GM21825 (cell line): ENCODE measurements at regions not wholly inside any gene's neighbourhood (a gene's known extent, or its start where the extent isn't known, plus 50 kb on each side); places are given as distances from the start of the nearest gene placed in this dataset.

Source experiments
- ATAC-seq: cut with Tn5 transposase; IDR thresholded peaks from one replicate; pipeline ENCODE4 v1.9.1; 2021; ENCODE audit warnings: mild to moderate bottlenecking, moderate library complexity; ENCODE audit not compliant: unreplicated experiment

DNA sequence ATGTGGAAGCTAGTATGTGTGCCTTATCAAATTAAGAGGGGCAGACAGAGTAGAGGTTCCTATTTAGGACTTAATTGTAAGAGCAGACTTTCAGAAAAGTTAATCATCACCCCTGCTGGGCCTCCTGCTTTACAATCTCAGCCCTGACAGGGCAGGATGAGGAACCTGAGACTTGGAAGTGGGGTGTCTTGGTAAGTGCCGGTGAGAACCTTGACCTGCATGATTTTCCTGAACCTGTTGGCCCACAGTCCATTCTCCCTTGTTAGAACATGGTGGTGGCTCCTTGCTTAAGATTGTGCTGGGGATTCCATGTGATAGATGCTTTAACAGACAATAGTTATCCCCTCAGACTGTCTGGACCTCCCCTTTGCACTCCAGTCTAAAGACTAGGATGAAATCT, 141.7 kb upstream of the TMEM72 start:
- no peak for ATAC-seq

DNA sequence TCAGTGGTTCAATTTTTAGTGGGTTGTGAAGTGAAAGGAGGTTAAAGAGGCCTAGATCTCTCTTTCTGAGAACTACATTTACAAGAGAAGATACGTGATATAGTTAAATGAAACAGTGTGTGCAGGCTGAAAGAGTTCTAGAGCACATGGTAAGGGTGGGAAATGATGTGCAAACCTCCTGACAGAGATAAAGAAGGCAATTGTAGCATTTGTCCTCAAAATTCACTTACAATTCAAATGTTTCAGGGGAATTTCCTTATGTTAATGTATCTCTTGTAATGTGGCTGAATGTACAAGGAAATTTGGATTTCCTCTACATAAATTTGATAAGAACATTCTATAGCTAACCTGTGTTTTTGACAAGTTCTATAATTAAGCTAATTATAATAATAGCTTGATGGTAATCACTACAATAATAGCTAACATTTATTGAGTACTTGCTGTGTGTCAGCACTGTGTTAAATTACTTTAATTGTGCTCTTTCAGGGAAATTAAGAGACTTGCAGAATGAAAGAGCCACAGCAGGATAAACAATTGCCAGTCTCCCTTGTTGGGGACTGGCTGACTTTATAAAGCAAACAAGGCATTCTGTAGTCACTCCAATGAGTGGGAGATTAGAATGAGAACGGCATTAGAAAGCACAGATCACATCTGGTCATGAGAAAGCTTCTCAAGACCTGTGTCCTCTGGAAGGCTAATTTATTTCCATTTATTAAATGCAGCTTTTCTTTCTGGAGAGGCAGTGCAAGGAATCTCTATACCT, 139.7 kb upstream of the TMEM72 start:
- no peak for ATAC-seq

DNA sequence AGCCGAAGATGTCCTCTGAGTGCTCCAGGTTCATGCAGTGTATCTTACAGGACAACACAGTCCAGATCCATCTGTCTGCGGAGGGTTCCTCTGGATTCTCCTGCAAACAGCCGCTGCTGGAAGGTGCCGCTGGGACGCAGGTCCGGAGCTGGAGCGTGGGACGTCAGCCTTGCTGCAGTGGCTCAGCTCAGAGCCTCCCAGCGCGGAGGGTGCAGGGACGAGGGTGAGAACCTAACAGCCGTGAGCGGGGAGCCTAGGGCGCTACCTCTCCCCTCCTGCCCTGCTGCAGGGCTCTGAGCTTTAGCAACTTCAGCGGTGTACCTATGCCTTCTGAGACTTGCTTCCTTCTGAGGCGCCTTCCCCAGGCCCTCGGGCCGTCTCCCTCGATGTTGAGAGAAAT, 137.6 kb upstream of the TMEM72 start:
- no peak for ATAC-seq

DNA sequence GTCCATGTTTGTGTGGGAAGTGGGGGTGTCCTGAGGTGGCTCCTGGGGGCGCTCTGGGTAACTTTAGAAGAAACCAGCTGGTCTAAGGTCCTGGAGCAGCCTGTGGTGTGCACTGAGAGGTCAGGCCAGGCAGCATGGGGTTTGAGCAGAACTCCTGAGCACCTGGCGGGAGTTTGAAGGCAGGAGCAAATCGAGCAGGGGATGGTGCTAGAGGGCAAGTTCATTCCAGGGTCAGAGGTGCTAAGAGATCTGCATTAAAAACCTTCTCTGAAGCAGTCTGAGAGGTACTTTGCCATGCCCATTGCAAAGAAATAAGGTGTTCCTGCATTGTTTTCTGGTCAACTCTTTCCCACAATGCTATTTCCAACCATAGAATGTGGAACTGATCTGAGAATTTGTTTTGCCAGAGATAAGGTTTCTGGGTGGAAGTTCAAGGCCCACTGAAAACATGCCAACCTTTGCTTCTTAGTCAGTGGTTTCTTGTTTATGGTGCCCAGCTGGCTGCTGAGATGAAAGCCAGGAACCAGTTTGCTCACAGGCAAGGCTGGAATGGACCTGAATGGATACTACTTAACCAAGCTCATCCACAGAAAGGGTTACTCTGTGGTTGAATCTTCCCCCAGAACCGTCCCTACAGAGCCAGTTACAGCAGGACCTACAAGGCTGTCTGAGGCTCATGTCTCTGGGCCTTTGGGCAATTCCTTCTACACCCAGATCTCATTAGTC, 136.3 kb upstream of the TMEM72 start:
- no peak for ATAC-seq

DNA sequence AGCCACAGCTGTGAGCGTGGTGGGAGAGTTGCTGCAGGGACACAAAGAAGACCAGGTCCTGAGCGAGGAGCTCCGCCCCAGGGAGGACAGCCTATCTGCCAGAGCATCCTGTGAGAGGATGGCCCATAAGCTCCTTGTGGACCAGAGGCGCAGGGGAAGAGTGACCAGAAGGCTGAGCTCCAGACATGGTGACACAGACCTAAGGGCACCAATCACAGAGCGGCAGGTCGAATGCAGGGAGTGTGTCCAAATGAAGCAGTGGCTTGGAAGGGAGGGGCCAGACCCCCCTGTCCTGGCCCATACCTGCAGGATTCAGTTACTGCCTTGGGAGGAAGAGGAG, 135.8 kb upstream of the TMEM72 start:
- no peak for ATAC-seq

DNA sequence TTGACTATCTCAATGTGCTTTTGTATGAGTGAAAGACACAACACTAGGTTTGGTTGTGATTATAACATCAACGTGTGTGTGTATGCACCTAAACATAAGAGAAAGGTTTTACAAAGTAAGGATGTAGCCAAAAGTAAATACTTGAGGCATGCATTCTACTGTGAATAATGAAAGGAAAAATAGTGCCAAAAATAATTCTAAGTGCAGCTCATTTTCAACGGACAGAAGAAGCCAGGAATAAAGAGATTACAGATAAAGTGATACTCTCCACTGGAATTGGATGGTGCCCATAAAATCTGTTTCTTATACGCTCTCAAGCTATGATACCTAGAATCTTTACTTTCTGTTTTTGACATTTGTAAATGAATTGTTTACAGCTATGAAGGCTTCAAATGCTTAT, 135.0 kb upstream of the TMEM72 start:
- ATAC-seq = no peak

DNA sequence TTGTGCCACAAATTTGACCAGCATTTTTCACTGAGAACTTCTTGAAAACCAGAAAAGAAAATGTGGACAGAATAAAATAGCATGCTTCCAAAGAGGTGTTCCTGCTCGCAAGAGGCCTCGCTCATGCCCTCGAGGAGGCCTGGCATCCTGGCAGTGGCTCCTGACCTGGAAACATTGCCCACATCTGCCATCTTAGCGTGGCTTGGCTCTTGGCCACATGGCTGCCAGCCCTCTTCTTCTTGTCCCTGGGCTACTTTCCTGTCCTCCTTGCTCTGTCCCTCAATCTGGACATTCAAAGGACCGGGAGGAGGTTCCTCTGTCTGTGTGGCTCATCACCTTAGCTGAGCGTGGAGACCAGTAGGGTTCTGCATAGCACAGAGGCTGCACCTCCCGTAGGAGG, 131.6 kb upstream of the TMEM72 start:
- ATAC-seq = no peak

DNA sequence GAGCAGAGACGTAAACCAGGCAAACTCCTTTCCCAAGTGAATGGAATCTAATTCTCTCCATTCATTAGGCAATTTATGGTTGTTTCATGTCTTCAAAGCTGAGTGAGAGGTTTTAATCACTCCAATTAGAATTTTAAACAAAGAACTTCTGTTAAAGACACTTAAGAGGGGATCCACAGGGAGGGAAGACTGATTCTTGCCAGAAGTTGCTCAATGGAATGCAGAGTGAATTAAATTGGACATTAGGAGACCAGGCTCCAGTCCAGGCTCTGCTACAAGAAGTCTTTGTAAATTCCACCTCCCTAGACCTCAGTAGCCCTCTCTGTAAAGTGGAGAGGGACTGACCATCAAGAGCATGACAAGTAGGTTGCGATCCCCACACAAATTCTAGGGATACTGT, 130.7 kb upstream of the TMEM72 start:
- ATAC-seq = no peak

DNA sequence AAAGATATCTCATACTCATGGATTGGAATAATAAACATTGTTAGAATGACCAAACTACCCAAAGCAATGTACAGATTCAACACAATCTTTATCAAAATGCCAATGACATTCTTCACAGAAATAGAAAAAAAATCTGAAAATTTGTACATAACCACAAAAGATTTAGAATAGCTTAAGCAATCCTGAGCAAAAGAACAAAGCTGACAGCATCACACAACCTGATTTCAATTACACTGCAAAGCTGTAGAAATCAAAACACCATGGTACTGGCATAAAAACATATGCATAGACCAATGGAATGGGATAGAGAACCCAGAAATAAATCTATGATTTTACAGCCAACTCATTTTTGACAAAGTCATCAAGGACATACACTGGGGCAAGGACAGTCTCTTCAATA, 130.0 kb upstream of the TMEM72 start:
- ATAC-seq = no peak

DNA sequence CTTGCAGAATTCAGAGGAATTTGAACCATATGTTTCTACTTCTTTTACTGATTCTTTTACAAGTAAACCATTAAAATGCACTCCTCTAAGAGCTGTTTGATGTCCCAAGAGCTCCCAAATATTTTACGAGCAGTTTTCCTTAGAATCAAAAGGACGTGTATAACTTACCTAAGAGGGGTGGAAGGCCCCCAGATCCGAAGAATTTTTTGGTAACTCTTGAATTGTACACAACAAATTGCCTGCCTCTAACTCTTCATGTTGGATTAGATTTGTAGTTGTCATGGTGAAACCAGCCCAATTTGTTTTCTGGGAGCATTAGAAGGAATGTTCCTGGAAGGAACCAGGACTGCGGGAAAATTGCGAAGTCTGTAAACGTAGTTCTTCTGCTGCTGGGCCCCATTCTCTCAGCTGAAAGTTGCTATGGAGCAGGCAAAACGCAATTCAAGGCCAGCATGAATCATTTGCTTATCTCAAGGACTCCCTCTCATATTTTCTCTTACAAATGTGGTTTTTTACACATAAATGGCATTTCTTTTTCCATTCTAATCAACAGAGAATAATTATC, 124.8 kb upstream of the TMEM72 start:
- ATAC-seq = no peak

DNA sequence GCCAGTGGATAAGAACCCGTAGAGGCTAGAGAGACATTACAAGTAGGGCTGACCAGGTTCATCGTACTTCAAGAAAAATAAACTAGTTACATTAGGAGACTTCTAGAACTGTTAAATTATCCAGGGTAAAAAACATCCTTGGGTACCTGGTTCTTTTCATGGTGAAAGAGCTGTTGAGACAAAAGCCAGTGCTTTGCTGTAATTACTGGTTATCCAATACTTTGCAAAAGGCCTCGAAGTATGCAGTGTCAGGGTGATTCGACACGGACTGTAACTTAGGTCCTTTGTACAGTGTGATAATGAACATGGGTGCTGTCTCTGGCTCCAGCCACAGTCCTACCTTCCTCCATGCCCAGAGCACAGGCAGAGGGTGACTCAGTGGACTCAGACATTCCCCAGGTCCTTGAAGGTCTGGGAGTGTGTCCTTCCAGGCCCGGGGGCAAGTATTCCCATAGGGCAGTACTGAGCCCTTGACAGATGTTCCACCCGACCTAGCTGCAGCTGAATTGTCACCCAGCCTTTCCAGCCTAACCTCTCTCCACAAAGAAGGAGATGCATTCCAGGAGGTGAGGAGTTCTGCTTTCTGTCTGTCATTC, 123.6 kb upstream of the TMEM72 start:
- ATAC-seq = no peak

DNA sequence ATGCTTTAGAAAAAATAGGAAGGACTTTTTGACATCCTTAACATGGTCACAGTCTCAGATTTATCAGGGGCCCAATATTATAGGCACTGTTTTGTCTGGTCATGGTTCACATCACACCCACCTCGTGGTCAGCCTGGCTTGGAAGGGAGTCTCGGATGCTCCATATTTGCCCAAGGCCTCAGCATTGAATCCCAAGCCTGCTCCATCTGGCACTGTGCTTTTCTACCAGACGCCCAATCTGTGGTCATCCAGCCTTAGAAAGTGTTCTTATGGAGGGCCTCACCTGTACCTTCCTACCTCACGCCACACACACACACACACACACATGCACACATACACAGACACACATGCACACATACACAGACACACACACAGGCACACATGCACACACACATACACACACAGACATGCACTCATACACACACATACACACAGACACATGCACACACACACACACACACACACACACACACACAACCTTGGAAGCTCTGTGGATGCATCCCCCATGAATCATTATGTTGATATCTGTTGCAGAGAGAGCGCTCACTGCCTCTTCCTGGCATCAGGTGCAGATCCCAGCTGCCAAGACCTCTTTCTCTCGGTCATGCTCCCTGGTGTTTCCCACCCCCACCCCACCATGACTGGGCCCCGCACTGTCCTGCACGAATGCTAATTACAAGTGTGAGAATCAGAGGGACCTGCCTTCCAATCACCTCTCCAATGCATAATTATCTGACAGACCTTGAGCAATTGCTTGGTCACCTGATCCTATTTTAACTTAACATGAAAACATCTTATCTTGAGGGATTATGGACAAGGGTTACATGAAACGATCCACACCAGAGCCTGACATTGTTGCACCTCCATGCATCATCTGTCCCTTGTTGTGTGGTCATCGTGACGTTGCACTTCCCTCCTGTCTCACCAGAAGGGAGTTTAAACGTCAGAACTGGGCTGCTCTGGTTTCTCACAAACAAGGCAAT, 122.7 kb upstream of the TMEM72 start:
- no peak for ATAC-seq

DNA sequence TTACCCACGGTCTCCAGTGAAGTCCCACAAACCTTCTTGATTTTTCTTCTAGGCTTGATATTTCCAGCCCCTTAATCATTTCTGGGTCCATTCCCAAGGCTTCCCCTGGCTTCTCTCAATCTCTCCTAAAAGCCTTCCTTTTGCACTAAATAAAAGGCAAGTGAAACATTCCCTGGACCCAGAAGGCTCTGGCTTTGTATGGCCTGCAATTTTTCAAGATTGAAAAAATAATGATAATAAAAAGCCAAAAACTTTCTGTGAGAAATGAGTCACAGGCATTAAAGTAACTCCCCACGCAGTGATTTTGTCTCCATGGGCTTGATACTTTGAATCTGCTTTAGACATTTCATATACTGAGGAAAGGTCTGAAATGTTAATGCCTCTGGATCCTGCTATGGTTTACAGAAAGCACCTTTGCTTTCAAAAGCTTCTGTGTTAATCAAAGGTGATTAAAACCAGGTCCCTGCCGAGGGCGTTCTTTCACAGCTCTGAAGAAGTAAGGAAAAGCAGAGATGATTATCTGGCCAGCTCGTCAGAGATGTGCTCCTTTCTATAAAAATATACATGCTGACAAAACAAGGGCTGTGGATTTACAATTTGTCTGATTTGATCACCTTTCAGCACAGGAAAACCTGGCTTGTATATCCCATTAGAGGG, 118.9 kb upstream of the TMEM72 start:
- no peak for ATAC-seq

DNA sequence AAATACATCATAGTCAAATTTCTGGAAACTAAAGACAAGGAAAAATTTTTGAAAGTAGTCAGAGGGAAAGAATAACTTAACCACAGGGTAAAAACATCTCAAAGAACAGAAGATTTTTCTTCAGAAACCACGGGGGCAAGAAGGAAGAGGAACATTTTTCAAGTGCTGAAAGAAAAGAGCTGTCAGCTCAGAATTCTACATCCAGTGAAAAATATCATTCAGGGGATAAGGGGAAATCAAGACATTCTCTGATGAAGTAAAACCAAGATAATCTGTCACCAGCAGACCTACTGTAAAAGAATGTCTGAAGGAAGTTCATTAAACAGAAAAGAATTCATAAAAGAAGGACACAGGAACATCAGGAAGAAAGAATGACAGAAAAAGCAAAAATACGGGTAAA, 111.2 kb upstream of the TMEM72 start:
- no peak for ATAC-seq

DNA sequence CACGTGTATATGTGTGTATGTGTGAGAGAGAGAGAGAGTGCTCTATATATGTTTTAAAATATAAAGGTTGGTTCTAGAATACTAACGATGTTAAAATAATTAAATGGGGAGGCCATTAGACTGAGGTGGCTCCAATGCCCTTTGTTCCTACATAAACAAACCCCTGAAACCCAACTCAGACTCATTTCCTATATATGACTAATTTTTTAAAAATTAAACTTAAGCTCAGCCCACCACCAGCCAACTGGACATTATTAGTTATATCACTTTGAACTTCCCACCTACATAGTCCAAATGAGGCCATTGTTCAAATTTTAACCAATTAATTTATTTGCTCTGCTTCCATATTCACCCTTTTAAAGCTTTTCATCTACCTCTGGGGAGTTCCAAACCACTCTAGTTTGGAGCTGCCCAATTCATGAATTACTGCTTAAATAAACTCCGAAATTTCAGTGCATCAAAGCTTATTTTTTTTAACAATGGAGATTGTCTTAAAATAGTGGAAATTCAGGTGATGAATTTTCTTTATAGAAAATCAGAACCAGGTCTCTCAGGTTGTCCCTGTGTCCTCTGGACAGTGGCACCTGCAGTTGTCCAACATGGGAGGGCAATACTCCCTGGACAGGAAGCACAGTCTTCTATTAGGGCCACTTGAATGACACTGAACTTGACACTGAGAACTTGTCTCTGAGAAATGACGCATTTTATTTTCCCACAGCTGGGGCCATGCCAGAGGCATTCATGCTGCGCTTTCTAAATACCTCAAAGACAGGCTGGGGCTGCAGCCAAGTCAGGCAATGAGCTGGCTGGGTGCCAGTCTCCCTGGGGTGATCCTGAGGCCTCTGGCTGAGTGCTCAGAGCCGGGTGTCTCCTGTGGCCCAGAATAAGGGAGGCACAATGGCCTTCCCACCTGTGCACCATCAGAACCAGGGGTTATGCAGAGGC, 109.5 kb upstream of the TMEM72 start:
- ATAC-seq = no peak

DNA sequence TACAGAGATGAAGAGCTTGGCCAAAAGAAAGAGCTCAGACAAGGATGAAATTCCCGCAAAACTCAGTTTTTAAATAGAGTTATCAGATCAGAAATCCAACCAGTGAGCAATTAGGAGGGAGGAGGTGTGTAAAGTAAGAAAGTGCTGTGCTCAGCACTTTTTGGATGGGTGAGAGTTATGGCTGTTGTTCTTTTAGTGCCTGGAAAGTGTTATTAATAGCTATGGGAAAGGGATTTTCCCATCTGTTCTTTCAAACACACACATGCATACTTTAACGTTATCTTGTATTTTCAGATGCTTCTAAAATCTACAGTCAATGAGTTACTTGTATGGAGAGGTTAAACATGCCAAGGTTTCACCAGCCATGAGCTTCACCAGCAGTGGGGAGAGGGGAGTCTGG, 107.3 kb upstream of the TMEM72 start:
- no peak for ATAC-seq

DNA sequence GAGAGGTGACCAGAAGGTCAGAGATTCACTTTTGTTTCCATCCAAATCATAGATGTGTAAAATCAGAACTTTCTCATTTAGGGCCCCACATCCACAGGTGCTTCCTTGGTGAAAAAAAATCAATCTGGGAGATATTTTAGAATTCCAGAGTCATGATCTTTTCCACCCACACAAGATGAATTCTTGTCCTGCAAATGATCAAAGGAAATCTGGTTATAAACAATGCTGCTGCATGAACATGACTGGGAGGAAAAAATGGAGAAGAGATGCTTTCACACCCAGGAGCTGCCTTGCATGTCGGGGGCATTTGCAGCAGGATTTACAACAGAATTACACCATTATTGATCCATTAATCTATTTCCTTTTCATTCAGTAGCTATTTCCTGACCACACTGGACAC, 106.5 kb upstream of the TMEM72 start:
- no peak for ATAC-seq

DNA sequence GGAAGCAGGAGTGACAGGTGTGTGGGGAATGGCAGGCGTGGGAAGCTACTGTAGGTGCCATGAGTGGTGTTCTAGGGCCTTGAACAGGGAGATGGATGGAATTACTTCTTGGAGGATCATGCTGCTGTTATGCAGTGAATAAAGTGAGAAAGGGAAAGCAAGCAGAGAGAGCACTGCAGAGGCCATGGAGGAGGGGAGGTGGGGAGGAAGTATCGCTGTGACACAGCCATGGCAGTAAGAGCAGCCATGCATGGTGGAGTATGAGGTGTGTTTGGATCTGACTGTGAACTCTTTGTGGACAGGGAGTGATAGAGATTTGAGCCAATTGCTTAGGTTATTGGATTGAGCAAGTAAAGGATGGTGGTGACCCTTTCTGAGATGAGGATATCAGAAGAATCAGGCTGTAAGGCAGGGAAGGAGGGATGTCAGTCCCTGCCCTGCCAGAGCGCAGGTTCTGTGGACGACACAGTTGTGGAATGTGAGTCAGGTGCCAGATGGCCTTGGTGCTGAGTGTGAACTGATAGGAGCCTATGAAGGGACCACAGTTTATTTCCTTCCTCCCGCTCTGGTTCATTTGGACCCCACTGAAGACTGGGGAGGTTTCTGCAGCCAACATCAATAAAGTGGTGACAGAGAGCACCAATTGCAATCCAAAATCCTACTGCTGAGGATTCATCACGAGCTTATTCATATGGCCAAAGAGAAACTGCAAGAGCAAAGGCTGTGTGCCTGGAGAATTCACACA, 105.5 kb upstream of the TMEM72 start:
- no peak for ATAC-seq

DNA sequence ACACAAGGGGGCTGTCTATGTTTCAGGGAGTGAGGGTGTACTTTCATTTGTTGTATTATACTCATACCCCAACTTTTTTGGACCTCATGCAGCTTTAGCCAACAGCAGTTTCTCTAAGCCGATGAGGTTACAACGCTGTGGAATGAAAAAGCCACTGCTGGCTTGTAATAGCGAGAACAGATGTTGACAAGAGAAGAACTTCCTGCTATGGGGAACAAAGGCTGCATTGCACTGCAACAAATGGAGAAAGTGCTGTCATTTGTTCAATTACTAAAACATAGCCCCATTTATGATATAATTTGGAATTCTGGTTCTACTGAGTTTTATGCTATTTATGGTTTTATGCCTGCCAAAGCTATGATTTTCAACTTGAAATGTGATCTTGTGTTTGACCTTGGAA, 104.2 kb upstream of the TMEM72 start:
- ATAC-seq = no peak
